Brain microvascular endothelial cell (primary cell): ENCODE measurements at regions not wholly inside any gene's neighbourhood (a gene's known extent, or its start where the extent isn't known, plus 50 kb on each side); places are given as distances from the start of the nearest gene placed in this dataset.

Experiments
- DNase-seq: peaks from one replicate; pipeline ENCODE4 v3.0.0-alpha.2; 2020
- H3K27ac ChIP-seq: fragments of 250-450 bp; sonication (Bioruptor Pico); 2 replicates; pipeline ENCODE4 v1.5.1; 2020; ENCODE audit warnings: mild to moderate bottlenecking, moderate library complexity
- H3K27me3 ChIP-seq: fragments of 250-450 bp; sonication (Bioruptor Pico); replicated peaks from 2 replicates; pipeline ENCODE4 v1.5.1; 2020; ENCODE audit warnings: mild to moderate bottlenecking
- H3K36me3 ChIP-seq: fragments of 250-450 bp; sonication (Bioruptor Pico); replicated peaks from 2 replicates; pipeline ENCODE4 v1.5.1; 2020; ENCODE audit warnings: mild to moderate bottlenecking
- H3K4me3 ChIP-seq: 2 replicates; pipeline ENCODE4 v1.5.1; 2011; ENCODE audit warnings: low read depth, mild to moderate bottlenecking, control low read depth, low read length, moderate library complexity
- CTCF ChIP-seq: IDR thresholded peaks from 2 replicates; pipeline ENCODE4 v1.5.1; 2011; ENCODE audit warnings: low read depth, mild to moderate bottlenecking, moderate library complexity, low read length, control low read depth, inconsistent platforms; ENCODE audit errors: missing control alignments
- in situ Hi-C: cut with HindIII; loops from 2 replicates; pipeline ENCODE4 v1.10.0; 2017; ENCODE audit warnings: low sequenced_read_pairs, low pct_ligation_motif_present

- in situ Hi-C loops = no loop called here
- no peak for DNase-seq
- Histone ChIP-seq H3K4me3 (no peak overlapping the region), H3K27me3 (no peaks in the 10 kb centered on the region), H3K36me3 (no peaks in the 10 kb centered on the region), H3K27ac (no peak overlapping the region)
- TF ChIP-seq CTCF = no peak
Observed at GRCh38 chr5:86841000-86841644, 223.4 kb downstream of the COX7C start.

GRCh38 chr5:86858442-86858841, 240.7 kb downstream of the COX7C start:
- Histone ChIP-seq H3K4me3 (no peak overlapping the region), H3K27ac (no peak overlapping the region), H3K27me3 (no peaks in the 10 kb centered on the region), H3K36me3 (no peaks in the 10 kb centered on the region)
- in situ Hi-C loops = no loop called here
- no peak for DNase-seq
- no peak for TF ChIP-seq CTCF

- H3K36me3 ChIP-seq = no peaks in the 10 kb centered on the region
- in situ Hi-C loops = no loop called here
- no peak for DNase-seq
- no peak overlapping the region for H3K4me3 ChIP-seq
- no peak for TF ChIP-seq CTCF
- H3K27me3 ChIP-seq = no peaks in the 10 kb centered on the region
- no peak overlapping the region for H3K27ac ChIP-seq
Observed at GRCh38 chr5:86861512-86861911, 243.8 kb downstream of the COX7C start.

- no peak for TF ChIP-seq CTCF
- Histone ChIP-seq H3K27me3 (no peaks in the 10 kb centered on the region), H3K4me3 (no peak overlapping the region), H3K27ac (no peak overlapping the region), H3K36me3 (no peaks in the 10 kb centered on the region)
- in situ Hi-C loops = no loop called here
- no peak for DNase-seq
Observed at GRCh38 chr5:86862093-86862492, 244.4 kb downstream of the COX7C start.

GRCh38 chr5:86864051-86864450, 246.3 kb downstream of the COX7C start:
- Histone ChIP-seq H3K4me3 (no peak overlapping the region), H3K27ac (no peak overlapping the region), H3K36me3 (no peaks in the 10 kb centered on the region), H3K27me3 (no peaks in the 10 kb centered on the region)
- in situ Hi-C loops = no loop called here
- no peak for TF ChIP-seq CTCF
- DNase-seq = no peak

- no peak for DNase-seq
- TF ChIP-seq CTCF = no peak
- in situ Hi-C loops = no loop called here
- Histone ChIP-seq H3K27ac (no peak overlapping the region), H3K27me3 (no peaks in the 10 kb centered on the region), H3K36me3 (no peaks in the 10 kb centered on the region), H3K4me3 (no peak overlapping the region)
Observed at GRCh38 chr5:86865256-86865785, 247.6 kb downstream of the COX7C start.
